ENCODE measurements at regions not wholly inside any gene's neighbourhood (a gene's known extent, or its start where the extent isn't known, plus 50 kb on each side); places are given as distances from the start of the nearest gene placed in this dataset.

DNA sequence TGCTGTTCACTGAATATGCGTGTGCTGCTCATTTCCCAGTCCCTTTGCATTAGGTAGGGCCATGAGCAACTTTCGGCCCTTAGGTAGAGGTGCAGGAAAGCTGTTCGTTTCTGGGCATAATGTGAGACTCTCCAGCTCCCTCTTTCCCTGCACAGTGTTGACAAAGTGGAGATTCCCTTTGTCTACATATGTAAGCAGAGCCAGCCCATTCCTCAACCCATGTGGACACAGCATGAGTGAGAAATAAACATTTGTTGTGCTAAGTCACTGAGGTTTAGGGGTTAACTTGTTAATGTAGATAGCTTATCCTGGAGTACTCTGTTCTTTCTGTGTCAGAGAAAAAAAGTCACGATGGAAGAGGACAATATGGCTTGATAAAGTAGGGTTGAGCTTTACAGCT is 343.8 kb downstream of the PSAT1 start:
- Histone ChIP-seq H3K79me2 (ENCODE audit: control insufficient read depth, insufficient read depth, low read length) (no peaks in the 10 kb centered on the region), H2AFZ (ENCODE audit: low read length) (no peak overlapping the region), H4K20me1 (ENCODE audit: control insufficient read depth, extremely low read depth, insufficient read depth, low read length) (no peaks in the 10 kb centered on the region), H3K4me1 (ENCODE audit: control insufficient read depth, extremely low read depth, insufficient read depth, low read length) (no peaks in the 10 kb centered on the region), H3K27me3 (ENCODE audit: control insufficient read depth, insufficient read depth, low read length) (no peaks in the 10 kb centered on the region), H3K9ac (ENCODE audit: insufficient read depth, low read length) (no peak overlapping the region), H3K4me2 (ENCODE audit: extremely low read depth, insufficient read depth, low read length) (no peak overlapping the region), H3K4me3 (replicated peaks in 1 of 4; ENCODE audit: control extremely low read depth in 1 of 4, insufficient read depth in 1 of 4, low read depth in 3 of 4, low read length in 4 of 4) (no peak overlapping the region), H3K27ac (ENCODE audit: insufficient read depth, low read length) (no peak overlapping the region), H3K9me3 (ENCODE audit: control insufficient read depth, insufficient read depth, low read depth, low read length) (no peaks in the 10 kb centered on the region), H3K36me3 (ENCODE audit: control insufficient read depth, insufficient read depth, low read length) (no peaks in the 10 kb centered on the region)
- no peak for TF ChIP-seq EZH2 (IDR thresholded peaks at IDR 0.05; ENCODE audit: low read length, missing control alignments)
- TF ChIP-seq, protein P1, sequence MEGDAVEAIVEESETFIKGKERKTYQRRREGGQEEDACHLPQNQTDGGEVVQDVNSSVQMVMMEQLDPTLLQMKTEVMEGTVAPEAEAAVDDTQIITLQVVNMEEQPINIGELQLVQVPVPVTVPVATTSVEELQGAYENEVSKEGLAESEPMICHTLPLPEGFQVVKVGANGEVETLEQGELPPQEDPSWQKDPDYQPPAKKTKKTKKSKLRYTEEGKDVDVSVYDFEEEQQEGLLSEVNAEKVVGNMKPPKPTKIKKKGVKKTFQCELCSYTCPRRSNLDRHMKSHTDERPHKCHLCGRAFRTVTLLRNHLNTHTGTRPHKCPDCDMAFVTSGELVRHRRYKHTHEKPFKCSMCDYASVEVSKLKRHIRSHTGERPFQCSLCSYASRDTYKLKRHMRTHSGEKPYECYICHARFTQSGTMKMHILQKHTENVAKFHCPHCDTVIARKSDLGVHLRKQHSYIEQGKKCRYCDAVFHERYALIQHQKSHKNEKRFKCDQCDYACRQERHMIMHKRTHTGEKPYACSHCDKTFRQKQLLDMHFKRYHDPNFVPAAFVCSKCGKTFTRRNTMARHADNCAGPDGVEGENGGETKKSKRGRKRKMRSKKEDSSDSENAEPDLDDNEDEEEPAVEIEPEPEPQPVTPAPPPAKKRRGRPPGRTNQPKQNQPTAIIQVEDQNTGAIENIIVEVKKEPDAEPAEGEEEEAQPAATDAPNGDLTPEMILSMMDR (conservative IDR thresholded peaks at IDR 0.05 in 1 of 2, IDR thresholded peaks at IDR 0.05 in 1 of 2; ENCODE audit: low read depth in 1 of 2, low read length in 2 of 2), result no peak
- DNase-seq (ENCODE audit: low read depth in 2 of 2), result no peak

DNA sequence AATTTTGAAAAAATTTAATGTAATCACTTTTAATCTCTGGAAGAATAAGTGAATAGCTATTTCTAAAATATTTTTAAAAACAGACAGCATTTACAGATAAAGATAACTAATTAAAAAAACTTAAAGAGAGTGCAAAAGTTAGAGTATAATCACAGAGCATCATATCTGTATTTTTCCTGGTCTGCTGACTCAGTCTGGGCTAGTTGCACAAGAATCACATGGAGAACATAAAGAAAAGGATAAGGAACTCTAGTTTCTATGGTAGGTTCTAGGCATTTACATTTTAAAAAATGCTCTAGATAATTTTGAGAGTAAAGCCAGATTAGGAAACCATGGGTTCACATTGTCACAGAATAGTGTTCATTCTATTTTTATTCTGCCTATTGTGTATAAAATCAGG is 347.4 kb downstream of the PSAT1 start:
- Histone ChIP-seq H3K9me3 (ENCODE audit: control insufficient read depth, insufficient read depth, low read depth, low read length) (no peaks in the 10 kb centered on the region), H2AFZ (ENCODE audit: low read length) (no peak overlapping the region), H3K4me1 (ENCODE audit: control insufficient read depth, extremely low read depth, insufficient read depth, low read length) (no peaks in the 10 kb centered on the region), H3K4me2 (ENCODE audit: extremely low read depth, insufficient read depth, low read length) (no peak overlapping the region), H3K4me3 (replicated peaks in 1 of 4; ENCODE audit: control extremely low read depth in 1 of 4, insufficient read depth in 1 of 4, low read depth in 3 of 4, low read length in 4 of 4) (no peak overlapping the region), H3K9ac (ENCODE audit: insufficient read depth, low read length) (no peak overlapping the region), H3K27me3 (ENCODE audit: control insufficient read depth, insufficient read depth, low read length) (no peaks in the 10 kb centered on the region), H3K27ac (ENCODE audit: insufficient read depth, low read length) (no peak overlapping the region), H3K79me2 (ENCODE audit: control insufficient read depth, insufficient read depth, low read length) (no peaks in the 10 kb centered on the region), H3K36me3 (ENCODE audit: control insufficient read depth, insufficient read depth, low read length) (no peaks in the 10 kb centered on the region), H4K20me1 (ENCODE audit: control insufficient read depth, extremely low read depth, insufficient read depth, low read length) (no peaks in the 10 kb centered on the region)
- DNase-seq (ENCODE audit: low read depth in 2 of 2), result no peak
- TF ChIP-seq, protein P1 (conservative IDR thresholded peaks at IDR 0.05 in 1 of 2, IDR thresholded peaks at IDR 0.05 in 1 of 2; ENCODE audit: low read depth in 1 of 2, low read length in 2 of 2), result no peak
- TF ChIP-seq EZH2 (IDR thresholded peaks at IDR 0.05; ENCODE audit: low read length, missing control alignments), result no peak

DNA sequence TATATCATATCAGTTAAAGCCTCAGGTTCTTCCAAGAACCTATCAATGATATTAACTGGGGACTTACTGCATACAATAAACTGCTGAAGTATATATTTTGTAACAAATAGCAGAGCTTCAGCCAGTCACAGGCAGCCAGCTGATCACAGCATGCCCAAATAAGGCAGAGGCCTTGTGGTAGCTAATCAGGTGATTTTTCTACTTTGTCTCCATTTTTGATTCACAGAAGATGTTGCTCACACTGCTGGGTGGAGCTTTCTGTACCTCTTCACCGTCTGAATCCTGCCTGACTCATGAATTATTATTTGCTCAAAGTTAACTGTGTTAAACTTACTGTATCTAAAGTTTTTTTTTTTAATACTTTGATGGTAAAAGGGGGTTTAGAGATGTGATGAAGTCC is 357.4 kb downstream of the PSAT1 start:
- TF ChIP-seq, protein P1 (conservative IDR thresholded peaks at IDR 0.05 in 1 of 2, IDR thresholded peaks at IDR 0.05 in 1 of 2; ENCODE audit: low read depth in 1 of 2, low read length in 2 of 2), result no peak
- no peak for TF ChIP-seq EZH2 (IDR thresholded peaks at IDR 0.05; ENCODE audit: low read length, missing control alignments)
- Histone ChIP-seq H4K20me1 (ENCODE audit: control insufficient read depth, extremely low read depth, insufficient read depth, low read length) (no peaks in the 10 kb centered on the region), H3K9ac (ENCODE audit: insufficient read depth, low read length) (no peak overlapping the region), H3K27ac (ENCODE audit: insufficient read depth, low read length) (no peak overlapping the region), H2AFZ (ENCODE audit: low read length) (no peak overlapping the region), H3K79me2 (ENCODE audit: control insufficient read depth, insufficient read depth, low read length) (no peaks in the 10 kb centered on the region), H3K4me3 (replicated peaks in 1 of 4; ENCODE audit: control extremely low read depth in 1 of 4, insufficient read depth in 1 of 4, low read depth in 3 of 4, low read length in 4 of 4) (no peak overlapping the region), H3K36me3 (ENCODE audit: control insufficient read depth, insufficient read depth, low read length) (no peaks in the 10 kb centered on the region), H3K4me1 (ENCODE audit: control insufficient read depth, extremely low read depth, insufficient read depth, low read length) (no peaks in the 10 kb centered on the region), H3K27me3 (ENCODE audit: control insufficient read depth, insufficient read depth, low read length) (no peaks in the 10 kb centered on the region), H3K9me3 (ENCODE audit: control insufficient read depth, insufficient read depth, low read depth, low read length) (no peaks in the 10 kb centered on the region), H3K4me2 (ENCODE audit: extremely low read depth, insufficient read depth, low read length) (no peak overlapping the region)
- no peak for DNase-seq (ENCODE audit: low read depth in 2 of 2)
